ENCODE measurements at regions not wholly inside any gene's neighbourhood (a gene's known extent, or its start where the extent isn't known, plus 50 kb on each side); places are given as distances from the start of the nearest gene placed in this dataset.

DNA sequence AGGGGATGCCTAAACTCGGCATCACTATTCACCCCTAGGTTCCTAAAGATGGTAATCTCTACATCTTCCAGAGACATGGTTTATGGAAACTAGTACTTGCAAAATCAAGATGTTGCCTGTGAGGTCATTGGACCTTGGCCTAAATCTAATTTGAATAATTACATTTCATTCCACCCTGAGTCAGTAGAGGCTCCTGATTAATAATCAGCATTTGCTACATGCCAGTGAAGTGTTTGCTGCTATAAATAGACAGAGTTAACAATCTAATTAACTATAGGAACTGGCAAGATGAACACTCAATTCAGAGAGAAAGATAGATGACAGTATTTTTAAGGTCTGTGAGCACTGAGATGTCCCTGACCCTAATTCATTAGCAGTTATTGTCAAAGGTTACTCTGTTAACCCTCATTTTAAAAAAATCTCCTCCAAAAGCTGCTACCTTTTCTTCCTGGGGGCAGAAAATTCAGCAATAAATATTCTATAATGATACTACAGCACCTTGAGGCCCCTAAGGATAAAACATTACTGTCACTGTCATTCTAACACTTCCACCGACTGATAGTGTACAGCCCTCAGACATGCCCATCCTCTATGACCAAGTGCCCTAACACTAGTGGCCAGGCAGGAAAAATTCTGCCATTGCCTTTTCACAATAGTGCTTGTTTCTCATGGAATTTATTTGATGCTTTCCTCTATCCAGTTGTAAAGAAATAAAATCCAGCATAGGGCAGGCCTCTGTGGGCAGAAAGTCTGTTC lies 65.7 kb upstream of the CCDC196 start:
- no peak for TF ChIP-seq POLR2A (IDR thresholded peaks at IDR 0.05; ENCODE audit: low read length)
- TF ChIP-seq GATA1 (IDR thresholded peaks at IDR 0.05; ENCODE audit: low read depth, low read length): no peak

Data from erythroblast (primary cell).